ENCODE measurements at regions not wholly inside any gene's neighbourhood (a gene's known extent, or its start where the extent isn't known, plus 50 kb on each side); places are given as distances from the start of the nearest gene placed in this dataset.
A peak's percentile ranks its signal among the peaks of the same experiment; 100 is the strongest.

DNA sequence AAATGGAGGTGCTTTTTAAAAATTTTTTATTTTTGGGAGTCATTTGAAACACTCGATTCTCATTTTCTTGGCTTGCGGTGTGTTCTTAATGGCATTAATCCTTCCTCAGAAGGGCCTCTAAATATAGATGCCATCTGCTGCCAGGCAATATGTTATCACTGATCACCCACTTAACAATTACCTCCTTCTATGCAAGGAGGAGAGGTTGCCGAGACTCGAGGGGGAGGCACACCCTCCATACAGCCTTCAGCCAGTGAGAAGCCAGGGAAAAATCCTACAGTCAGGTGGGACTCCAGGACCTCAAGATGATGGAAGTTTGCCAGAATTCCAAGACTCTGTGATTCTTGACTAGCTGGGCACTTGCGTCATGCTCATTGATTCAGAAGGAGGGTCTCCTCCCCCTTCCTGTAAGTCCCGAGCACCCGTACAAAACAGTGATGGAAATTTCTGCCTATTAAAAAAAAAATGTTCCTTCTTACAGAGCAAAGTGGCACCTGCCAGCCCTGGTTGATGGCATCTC lies 574.5 kb downstream of the TYW1 start:
- no peak for DNase-seq

DNA sequence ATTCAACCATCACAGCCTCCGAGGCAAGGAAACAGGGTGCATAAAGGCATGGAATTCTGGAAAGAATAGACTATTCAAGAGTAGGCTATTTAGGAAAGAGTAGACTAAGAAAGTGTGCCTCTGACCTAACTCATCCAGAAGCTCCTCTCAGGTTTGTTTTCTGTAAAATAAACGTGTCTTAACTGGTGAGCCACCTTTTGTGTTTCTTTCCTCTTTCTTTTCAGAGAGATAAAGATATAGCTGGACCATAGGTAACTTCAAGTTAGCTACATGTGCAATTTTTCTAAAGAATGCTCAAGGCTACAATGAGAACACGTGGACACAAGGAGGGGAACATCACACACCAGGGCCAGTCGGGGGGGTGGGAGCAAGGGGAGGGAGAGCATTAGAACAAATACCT lies 577.0 kb downstream of the TYW1 start:
- no peak for DNase-seq

DNA sequence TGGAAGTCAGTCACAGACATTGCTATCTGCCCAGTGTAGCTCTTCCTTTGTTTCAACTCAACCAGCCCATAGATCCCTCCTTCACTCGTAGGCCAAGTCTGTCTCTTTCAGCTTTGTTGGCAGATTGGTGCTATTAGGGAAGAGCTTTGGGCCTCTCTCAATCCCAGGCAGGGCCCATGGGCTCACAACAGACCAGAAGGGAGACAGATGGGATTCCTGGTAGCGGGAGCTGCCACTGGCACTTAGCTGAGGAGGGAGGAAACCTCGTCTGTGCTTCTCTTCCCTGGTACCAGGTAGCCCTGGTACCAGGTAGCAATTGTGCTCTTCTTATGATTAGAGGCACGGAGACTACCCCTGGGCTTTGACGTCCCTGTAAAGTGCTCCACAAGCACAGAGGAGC lies 592.0 kb downstream of the TYW1 start:
- no peak for DNase-seq

DNA sequence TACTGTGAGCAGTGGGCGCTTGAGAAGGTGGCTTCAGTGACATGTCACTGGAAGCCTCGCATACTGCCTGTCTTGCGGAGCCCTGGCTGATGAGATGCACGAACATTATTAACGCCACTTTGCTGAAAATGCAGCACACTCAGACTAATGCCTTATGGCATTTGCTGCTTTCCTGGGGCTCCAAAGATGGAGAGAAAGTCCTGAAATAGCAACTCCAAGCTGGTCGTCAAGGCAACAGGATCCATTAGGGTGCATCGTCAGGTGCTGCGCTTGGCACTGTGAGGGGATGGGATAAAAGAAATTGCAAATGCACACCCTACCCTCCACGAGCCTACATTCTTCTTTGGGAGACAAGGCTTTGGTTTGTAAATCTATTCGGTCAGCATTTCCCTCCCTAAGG lies 592.5 kb downstream of the TYW1 start:
- DNase-seq, result no peak

DNA sequence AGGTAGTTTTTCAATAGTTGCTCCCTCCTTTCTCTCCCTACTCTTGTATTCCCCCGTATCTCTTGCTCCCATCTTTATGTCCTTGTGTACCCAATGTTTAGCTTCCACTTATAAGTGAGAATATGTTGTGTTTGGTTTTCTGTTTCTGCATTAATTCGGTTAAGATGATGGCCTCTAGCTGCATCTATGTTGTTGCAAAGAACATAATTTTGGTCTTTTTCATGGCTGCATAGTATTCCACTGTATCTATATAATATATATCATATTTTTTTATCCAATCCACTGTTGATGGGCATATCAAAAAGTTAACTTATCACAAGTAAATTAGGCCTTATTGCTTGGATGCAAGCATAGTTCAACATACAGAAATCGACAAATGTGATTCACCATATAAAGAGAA lies 594.0 kb downstream of the TYW1 start:
- DNase-seq, result no peak

DNA sequence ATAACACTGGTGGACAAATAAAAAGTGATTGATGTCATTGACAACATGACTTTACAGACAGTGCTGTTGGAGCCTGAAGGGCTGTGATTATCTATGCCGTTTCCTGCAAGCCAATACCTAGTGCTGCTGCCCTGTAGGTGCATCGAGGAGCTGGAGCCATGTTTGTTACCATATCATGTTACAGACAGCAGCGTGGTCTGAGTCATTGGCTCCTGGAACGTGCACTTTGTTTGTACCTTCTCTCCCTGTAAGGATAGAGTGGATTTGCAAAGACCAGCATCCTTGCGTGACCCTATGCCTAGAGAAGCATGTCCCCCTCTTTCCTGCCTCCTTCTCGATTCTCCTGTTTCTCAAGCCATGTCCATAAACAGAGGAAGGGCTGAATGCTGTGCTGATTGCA lies 597.2 kb downstream of the TYW1 start:
- DNase-seq, result no peak

DNA sequence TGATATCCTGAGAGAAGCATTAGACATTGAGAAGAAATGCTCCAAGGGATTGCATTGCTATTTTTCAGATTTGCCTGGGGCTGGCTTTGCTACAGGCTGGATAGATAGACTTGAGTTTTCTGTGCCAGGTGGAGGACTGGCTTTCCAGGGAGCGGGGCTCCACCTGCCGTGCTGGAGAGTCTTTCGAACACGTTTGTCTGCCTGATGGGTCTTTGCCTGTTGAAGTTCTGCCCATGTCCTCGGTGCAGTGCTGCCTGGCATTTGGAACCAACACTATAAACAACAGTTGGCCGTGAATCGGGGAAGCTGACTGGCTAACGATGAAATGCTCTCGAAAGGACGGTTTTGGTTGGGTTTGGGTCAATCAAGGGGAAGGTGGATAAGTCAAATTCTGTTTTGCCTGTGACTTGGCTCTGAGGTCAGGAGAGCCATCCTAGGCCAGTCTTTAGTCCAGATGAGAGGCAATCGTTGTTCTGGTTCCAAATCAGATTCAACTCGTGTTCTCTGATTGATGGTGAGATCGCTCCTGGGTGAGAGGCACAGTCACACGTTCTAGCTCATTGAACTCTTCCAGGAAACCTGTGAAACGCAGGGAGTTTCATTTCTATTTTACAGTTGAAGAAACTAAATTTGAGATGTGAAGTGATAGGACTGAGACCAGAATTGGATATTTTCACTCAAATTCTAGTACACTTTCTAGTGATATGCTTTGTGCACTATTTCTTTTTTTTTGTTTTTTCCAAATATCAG lies 599.0 kb downstream of the TYW1 start:
- DNase-seq, result no peak

DNA sequence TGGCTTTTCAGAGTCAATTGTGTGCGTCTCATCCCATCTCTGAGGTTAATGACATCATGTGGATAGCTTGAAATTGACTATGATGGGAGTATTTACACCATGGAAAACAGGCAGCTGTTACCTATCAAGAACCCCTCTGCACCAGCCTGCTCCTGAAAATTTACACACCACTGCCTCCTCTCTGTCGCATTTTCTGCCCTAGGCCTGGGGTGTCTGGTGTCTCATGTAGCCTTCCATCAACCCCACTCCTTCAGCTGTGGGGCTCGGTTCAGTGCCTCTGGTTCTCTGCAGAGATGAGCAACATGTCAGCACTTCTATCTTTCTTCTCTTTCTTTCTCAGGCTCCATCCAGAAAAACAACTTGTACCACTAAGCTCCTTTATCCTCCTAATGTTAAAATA lies 600.5 kb downstream of the TYW1 start:
- no peak for DNase-seq

DNA sequence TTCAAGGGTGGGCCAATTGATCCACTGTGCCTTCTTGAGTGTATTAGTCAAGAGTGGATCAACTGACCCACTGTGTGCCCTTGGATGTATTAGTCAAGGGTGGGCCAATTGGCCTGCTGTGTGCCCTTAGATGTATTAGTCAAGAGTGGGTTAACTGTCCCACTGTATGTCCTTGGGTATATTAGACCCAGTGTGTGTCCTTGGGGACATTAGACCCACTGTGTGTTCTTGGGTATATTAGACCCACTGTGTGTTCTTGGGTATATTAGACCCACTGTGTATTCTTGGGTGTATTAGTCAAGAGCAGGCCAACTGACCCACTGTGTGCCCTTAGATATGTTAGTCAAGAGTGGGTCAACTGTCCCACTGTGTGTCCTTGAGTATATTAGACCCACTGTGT lies 601.8 kb downstream of the TYW1 start:
- no peak for DNase-seq

DNA sequence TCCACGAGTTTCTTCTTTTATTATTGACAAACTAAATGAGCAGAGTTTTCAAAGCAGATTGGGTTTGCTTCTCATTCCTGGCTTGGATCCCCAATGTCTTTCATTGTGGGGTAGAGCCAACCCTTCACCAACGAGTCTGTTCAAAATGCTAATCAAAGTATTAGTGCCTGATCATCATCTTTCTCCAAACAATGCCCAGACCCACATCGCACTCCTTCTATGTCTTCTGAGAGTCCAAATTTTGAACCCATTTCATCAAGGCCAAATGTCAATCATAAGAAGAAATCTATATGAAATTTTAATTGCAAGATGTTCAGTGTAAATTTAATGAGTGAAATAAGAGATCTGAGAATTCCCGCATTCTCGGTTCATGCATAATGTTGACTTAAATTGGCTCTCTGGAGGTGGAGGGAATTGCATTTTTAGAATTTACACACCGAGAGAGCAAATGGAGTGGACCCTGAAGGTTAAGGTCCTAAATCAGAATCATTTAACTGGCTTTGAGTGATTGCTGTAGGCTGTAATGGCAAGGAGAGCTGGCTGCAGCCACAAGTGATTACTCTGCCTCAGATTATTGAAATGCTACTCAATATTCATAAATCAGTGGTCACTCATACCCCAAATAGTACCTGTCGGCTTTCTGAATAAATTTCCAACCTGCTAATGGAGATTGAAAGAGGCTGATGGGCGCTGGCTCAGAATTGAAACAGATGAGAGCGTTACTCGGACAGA lies 602.9 kb downstream of the TYW1 start:
- DNase-seq, result no peak

DNA sequence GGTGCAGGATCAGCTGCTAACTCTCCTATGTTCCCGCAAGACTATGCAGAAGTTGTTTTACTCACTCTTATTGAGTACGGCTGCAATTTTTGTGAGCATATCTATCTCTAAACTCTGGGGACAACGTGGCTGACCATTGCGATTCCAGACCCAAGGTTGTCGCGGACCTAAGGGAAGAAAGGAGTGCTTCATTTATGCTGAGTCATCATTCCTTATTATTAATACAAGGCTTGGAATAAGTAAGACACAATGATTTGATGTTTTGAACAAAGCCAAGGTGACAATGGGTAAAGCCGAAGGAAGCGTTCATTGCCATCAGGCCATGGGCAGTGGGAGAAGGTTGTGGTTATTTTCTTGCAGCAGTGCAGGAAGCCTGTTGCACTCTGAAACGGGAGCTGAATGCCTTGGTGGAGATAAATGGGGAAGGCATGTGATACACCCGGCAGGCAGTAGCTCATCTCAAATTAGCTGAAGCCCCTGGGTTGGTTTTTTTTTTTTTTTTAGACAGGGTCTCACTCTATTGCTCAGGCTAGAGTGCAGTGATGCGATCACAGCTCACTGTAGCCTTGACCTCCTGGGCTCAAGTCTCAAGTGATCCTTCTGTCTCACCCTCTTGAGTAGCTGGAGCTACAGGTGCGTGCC lies 605.7 kb downstream of the TYW1 start:
- no peak for DNase-seq

DNA sequence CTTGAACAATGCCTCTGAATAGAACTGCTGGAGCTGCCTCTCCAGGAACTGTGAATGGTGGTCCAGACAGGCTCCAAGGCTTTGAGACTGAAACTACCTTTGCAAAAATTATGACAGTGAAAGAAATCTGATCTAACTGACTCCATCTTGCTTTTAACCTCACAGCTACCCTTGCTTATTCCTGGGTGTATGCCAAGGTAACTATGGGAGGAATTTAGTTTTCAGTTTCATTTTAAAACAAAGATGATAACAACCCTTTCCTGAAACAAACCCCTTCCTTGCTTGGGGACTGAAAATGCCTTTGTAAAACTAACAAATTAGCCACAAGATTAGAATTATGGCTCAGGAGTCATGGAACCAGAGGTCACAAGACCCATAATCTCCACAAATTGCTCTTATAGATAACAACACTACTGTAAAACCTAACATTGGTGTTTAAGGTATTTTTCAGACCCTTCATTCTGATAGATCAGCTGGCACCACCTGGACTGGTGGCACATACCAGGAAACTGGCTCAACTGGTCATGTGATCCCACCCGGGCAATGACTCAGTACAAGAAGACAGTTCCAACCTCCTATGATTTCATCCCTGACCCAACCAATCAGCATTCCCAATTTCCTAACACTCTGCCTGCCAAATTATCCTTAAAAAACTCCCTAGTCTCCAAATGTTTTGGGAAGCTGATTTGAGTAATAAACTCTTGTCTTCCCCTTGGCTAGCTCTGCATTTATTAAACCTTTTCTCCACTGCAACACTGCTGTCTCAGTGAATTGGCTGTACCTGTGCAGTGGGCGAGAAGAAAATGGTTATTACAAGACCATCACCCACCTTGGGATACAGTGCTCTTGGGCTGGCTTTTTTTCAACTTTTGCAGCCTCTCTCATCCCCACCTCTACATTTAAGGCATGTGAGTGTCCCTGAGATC lies 608.1 kb downstream of the TYW1 start:
- no peak for DNase-seq

DNA sequence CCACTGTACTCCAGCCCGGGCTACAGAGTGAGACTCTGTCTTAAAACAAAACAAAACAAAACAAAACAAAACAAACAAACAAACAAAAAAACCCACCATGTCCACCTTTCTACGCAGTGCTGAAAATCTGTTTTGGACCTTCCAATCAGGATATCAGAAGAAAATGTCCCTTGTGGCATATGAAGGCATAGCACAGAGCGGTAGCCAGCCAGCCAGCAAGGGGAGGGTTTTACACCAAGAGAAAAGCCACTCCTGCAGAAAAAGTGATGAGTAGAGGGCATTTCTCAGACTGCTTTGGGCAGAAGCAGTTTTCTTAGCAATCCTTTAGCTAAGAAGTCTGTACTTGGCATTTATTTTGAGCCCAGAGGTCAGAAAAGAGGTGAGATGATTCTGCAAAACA lies 612.2 kb downstream of the TYW1 start:
- DNase-seq, result no peak

DNA sequence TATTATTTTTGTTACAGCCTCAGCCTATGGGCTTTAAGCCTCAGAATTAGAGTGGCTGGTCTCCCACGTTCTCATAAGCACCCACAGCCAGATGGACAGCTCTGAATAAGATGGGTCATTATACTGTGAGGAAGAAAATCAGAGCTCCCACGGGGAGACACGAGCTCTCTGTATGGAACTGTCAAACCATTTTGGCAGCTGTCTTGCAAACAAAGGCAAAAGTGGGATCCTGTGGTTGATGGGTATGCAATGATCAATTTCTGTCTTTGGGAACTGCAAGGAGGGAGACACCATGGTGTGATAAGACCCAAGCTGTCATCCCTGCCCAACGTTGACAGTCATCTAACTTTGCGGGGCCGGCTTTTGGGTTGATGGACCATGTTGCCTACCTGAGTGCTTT lies 614.3 kb downstream of the TYW1 start:
- no peak for DNase-seq

DNA sequence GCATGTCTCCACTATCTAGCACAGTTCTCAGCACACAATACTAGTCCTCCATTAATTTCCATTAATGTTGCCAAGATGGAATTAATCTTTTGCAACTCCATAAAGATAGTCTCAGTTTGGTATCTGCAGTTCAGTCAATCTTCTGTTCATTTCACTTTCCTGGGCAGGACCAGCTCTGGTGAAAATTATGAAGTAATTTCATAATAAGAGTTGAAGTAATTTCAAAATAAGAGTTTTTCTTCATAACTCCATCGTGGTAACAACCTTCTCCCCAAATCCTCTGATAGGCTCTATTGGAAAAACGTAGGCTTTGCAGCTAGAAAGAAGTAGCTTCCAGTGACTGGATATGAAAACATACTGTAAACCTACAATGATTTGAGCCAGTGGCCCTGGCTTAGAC lies 618.2 kb downstream of the TYW1 start:
- DNase-seq, result no peak

DNA sequence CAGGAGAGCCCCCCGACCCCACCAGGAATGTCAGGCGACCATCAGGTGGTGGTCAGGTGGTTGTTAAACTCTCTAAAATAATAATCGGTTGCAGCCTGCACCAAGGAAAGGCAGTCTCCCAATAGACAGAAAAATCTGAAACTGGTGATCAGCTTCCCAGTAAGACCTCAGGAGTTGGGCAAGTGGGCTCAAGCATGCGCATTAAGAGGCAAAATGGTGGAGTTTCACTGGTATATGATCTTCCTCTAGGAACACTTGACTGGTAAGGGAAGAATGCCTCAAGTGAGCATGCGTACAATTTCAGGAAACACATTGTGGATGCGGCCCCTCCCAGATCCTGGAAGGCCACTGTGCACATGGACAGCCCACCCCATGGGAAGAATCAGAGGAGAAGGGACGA lies 619.9 kb downstream of the TYW1 start:
- no peak for DNase-seq

DNA sequence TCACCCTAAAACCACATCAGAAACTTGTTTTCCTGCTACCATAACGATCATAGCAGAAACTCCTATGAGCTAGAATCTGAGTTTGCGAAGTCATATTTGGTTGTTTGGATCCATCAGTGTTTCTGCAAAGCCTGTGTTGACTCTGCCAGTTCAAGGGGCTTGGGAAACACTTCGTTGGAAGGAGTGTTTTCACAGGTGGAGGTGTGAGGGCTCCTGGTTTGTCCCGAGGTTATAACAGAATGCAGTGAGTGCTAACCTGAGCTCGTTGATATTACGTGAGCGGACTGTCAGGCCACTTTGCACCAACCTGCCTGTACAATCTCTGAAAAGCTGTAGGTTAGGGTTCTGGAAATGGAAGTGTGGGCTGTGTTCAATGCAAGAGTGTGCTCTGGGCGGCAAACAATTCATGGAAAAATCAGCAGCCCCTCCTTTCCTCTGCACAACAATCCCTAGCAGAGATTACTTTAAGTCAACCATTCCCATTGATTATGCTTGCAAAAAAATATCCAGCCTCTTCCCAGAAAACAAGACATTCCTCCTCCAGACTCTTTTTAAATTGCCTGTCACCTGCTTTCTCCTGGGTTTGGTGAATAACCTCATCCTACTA lies 622.0 kb downstream of the TYW1 start:
- DNase-seq, result no peak

DNA sequence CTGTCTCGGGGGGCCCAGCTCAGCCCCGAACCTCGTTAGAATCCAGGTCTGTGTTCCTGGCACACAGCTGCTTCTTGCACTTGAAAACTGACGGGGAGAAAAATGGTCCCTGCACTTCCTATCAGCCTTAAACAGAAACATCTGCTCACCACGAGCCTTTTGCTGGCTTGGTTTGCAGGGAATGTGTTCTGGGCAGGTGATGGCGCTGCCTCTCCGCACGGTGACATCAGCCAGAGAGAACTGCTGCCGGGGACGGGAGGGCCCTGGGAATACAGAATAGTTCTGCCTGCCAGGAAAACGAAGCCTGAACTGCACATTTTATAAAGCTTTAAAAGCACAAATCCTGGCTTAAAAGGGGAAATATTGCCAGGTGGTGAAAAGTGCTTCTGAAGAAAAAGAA lies 622.5 kb downstream of the TYW1 start:
- peak in 1 of 2 experiments; percentile 20 for DNase-seq

DNA sequence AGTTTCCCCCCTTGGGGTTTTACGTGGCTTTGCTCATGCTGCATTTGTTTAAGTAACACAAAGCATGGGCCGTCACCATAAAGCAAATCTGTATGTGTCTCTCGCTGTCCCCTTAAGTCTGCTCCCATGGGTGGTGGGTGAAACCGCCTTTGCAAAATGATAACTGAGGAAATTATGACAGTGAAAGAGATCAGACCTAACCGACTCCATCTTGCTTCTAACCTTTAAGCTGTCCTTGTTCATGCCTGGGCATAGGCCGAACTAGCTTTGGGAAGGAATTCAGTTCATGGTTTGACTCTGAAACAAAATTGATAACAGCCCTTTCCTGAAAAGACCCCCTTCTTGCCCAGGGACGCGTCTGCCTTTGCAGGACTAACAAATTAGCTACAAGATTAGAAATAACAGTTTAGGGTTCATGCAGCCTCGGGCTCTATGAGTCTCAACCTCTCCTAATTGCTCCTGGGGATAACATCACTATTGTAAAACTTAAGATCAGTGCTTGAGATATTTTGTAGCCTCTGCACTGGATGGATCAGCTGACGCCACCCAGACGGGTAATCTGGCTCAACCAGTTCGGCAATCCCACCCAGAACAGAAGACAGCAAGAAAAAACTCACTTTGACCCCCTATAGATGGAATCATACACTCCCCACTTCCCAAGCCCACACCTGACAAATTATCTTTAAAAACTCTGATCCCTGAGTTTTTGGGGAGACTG lies 623.7 kb downstream of the TYW1 start:
- DNase-seq, result no peak

DNA sequence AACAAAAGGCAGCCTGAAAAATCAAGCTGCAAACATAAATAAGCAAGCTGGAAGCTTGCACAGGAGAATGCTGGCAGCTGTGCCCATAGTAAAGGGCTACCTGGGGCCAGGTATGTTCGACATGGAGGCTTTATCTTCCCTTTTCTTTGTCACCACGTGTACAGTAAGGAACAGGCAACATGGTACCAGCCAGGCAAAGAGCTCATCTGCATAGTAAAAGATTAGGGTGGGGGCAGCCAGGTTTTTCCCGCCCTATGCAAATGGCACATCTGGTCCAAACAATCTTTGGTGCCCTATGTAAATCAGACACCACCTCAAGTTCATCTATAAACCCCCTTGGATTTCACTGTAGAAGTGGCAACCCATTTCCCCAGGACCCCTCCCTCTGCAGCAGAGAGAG lies 625.1 kb downstream of the TYW1 start:
- DNase-seq, result no peak

DNA sequence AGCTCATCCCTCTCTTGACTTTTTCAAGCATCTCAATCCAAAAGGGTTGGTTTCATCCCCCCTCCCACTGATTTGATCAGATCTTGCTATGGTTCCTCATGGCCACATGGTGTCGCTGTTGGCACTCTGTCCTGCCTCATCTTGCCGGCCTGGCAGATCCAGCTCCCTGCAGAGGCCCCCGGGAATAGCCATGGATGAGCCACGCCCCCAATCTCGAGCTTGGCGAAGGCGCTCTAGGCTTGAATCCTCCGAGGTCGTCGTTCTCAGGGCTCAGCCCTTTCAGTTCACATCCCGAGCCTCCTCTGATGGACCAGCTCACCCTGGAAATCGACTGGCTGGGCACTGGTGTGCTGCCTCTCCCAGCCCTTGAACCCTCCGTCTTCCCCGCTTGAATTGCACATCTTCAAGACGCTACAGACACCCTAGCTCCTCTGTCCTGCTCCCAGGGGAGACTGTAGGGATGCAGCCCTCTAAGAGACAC lies 628.7 kb downstream of the TYW1 start:
- DNase-seq, result peak; percentile 52 to 86

DNA sequence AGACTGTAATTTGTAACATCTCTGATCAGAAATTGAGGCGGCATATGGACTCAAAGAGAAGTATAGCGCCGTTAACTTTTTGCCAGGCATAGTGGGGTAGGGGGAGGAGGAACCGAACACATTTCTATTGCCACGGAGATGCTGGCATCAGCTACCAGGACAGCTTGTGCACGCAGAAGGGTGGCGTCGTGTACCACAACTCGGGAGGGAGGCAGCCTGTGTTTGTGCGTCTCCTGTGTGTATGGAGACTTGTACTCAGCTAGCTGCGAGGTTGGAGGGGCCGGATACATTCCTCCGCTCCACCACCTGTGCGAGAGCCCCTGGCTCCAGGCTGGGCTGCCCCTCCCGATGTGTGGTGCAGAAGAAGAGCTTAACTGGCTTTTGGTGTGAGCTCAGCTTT lies 634.8 kb downstream of the TYW1 start:
- DNase-seq, result no peak
